ENCODE measurements at regions not wholly inside any gene's neighbourhood (a gene's known extent, or its start where the extent isn't known, plus 50 kb on each side); places are given as distances from the start of the nearest gene placed in this dataset.

- Histone ChIP-seq H3K27ac (ENCODE audit: insufficient read depth, low read length) (no peak overlapping the region), H2BK5ac (ENCODE audit: low read depth, low read length, poor library complexity, severe bottlenecking) (peak overlapping the region; percentile 56), H2BK15ac (ENCODE audit: low read depth, low read length) (no peak overlapping the region), H3K9ac (ENCODE audit: low read depth, low read length) (no peak overlapping the region), H4K5ac (ENCODE audit: low read depth, low read length) (no peak overlapping the region), H4K91ac (ENCODE audit: insufficient read depth, low read depth, low read length) (no peak overlapping the region), H3K23ac (ENCODE audit: low read depth, low read length) (no peak overlapping the region), H3K56ac (ENCODE audit: extremely low read depth, insufficient read depth, low read length) (no peak overlapping the region), H3K79me1 (ENCODE audit: low read depth in 1 of 2, low read length in 2 of 2) (no peaks in the 10 kb centered on the region), H3K36me3 (ENCODE audit: control insufficient read depth, insufficient read depth, low read length) (no peaks in the 10 kb centered on the region), H3K4me3 (ENCODE audit: insufficient read depth, low read depth, low read length) (no peak overlapping the region), H3K18ac (ENCODE audit: low read depth, low read length) (no peak overlapping the region), H3K4me1 (ENCODE audit: control insufficient read depth, insufficient read depth, low read length) (peaks cover 2% of the 10 kb centered on the region; the same call in 1 of the 2 replicates), H4K20me1 (ENCODE audit: insufficient read depth, low read length) (no peaks in the 10 kb centered on the region), H2AK5ac (ENCODE audit: low read depth, low read length) (no peak overlapping the region), H3K4ac (ENCODE audit: low read depth, low read length) (no peak overlapping the region; the same call in 1 of the 2 replicates), H3K4me2 (ENCODE audit: low read depth, low read length) (peak overlapping the region; percentile 30; the same call in 1 of the 2 replicates), H2BK20ac (ENCODE audit: low read depth, low read length) (peak overlapping the region; percentile 43; the same call in 1 of the 2 replicates), H3K9me3 (ENCODE audit: control insufficient read depth, insufficient read depth, low read length) (no peaks in the 10 kb centered on the region), H2BK120ac (ENCODE audit: low read depth, low read length) (peak overlapping the region; percentile 39), H3K9me1 (ENCODE audit: insufficient read depth, low read length) (peaks cover 6% of the 10 kb centered on the region; the same call in 1 of the 2 replicates), H3K14ac (replicated peaks; ENCODE audit: low read depth, low read length) (no peak overlapping the region), H4K8ac (ENCODE audit: low read depth in 2 of 2, low read length in 2 of 2) (no peak overlapping the region), H2AK9ac (replicated peaks; ENCODE audit: low read depth, low read length, poor library complexity) (no peak overlapping the region), H2AFZ (replicated peaks; ENCODE audit: low read length, poor library complexity) (no peak overlapping the region), H3K27me3 (ENCODE audit: control insufficient read depth, insufficient read depth, low read length) (no peaks in the 10 kb centered on the region)
- DNase-seq (peak; percentile 92), ATAC-seq (ENCODE audit: low read depth) (peak; percentile 98)
- WGBS, 2 experiments (ENCODE audit: extremely low coverage in 2 of 2, insufficient read length in 1 of 2), result 0% methylated on average over 1 of the region's 4 CpGs; no CpG with 5 or more reads in 1 of the 2 experiments
- in situ Hi-C loops (cut with MboI; ENCODE audit: low sequenced_read_pairs) (no loop called here), dilution Hi-C loops (cut with HindIII; ENCODE audit: low sequenced_read_pairs, unreplicated experiment) (no loop called here), intact Hi-C loops (cut with micrococcal nuclease) (no loop called here)
- no peak for TF ChIP-seq POLR2A (IDR thresholded peaks at IDR 0.05; ENCODE audit: low read depth, low read length)
- TF ChIP-seq MAZ (IDR thresholded peaks at IDR 0.05; ENCODE audit: borderline replicate concordance, low read depth, low read length), result no peak
- peak; percentile 22; the same call in 1 of the 2 replicates for TF ChIP-seq BHLHE40 (IDR thresholded peaks at IDR 0.05; ENCODE audit: low read depth, low read length)
- peak; percentile 29 for TF ChIP-seq CTCF (conservative IDR thresholded peaks at IDR 0.05; ENCODE audit: low read depth, low read length)
- TF ChIP-seq CEBPB (IDR thresholded peaks at IDR 0.05; ENCODE audit: low read depth, low read length), result peak; percentile 81
- TF ChIP-seq FOS (IDR thresholded peaks at IDR 0.05; ENCODE audit: low read depth, low read length), result peak; percentile 43; the same call in 1 of the 2 replicates
- TF ChIP-seq RAD21 (IDR thresholded peaks at IDR 0.05; ENCODE audit: low read length), result peak; percentile 42
- 0 out of 2 replicates have a peak, but pooled peaks have one; percentile 12 for TF ChIP-seq RFX5 (IDR thresholded peaks at IDR 0.05; ENCODE audit: low read depth, low read length)
- TF ChIP-seq RCOR1 (IDR thresholded peaks at IDR 0.05; ENCODE audit: insufficient replicate concordance, low read length), result peak; percentile 45
- BruUV-seq (replicated peaks), result no TSS peak
- ChIA-PET POLR2A (ENCODE audit: unreplicated experiment) (no interaction called here), CTCF (interaction anchor here (0.9 to 1.5 kb wide), 6 partner anchors 9 to 906 kb away, joined by 3 to 6 read pairs (median 4); no protein-coding TSS in a partner anchor)
Measured at GRCh38 chr14:56351861-56352260, 227.7 kb upstream of the TMEM260 start.
